ENCODE measurements at regions not wholly inside any gene's neighbourhood (a gene's known extent, or its start where the extent isn't known, plus 50 kb on each side); places are given as distances from the start of the nearest gene placed in this dataset.
A peak's percentile ranks its signal among the peaks of the same experiment; 100 is the strongest.

DNA sequence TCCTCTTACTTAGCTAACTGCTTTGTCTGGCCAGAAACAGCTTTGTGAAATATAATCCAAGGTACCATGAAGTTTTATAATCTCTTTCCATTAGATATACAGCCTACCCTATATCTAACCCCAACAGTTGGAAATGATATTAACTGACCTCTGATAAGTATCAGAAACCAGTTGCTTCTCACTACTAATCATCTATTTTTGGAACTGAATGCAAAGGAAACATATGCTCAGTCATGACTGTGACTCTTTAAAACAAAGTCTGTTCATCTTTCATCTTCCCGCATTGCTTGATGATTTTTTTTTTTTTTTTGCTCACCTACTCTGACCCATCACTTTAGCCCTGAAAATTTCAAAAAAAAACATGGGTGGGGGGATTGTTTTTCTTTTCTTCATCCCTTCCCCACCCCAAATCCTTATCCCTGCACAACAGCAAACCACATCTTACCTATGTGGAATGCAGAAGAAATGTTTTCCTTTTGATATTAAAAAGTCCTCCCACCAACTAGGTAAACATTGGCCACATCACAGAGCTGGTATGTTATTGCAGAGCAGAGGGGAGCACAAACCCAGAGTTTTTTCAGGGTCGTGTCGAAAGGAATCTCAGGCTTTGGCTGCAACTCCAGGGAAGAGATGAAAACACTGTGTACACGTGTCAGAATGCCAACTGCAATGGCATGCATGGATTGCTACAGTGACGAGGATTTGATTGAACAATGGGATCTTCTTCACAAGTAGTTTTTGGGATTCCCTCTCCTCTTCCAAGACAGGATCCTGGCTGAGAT is 137.3 kb downstream of the SLC30A10 start:
- no peaks in the 10 kb centered on the region for H4K20me1 ChIP-seq (ENCODE audit: insufficient read depth)
- H3K9ac ChIP-seq (ENCODE audit: low read length) = no peak overlapping the region
- no peaks in the 10 kb centered on the region for H3K9me3 ChIP-seq (ENCODE audit: control insufficient read depth in 1 of 2, insufficient read depth in 1 of 2, low read depth in 1 of 2, low read length in 2 of 2)
- intact Hi-C loops (cut with micrococcal nuclease) = no loop called here
- CTCF ChIA-PET = no interaction called here
- H3K36me3 ChIP-seq (ENCODE audit: control insufficient read depth in 1 of 2, insufficient read depth in 2 of 2, low read length in 2 of 2) = no peaks in the 10 kb centered on the region
- RAD21 ChIA-PET (ENCODE audit: low non-redundant PET in 1 of 2, low total read pairs in 2 of 2, uncharacterized antibody in 2 of 2, unreplicated experiment in 2 of 2) = no interaction called here
- H3K9me2 ChIP-seq (ENCODE audit: insufficient read depth) = no peaks in the 10 kb centered on the region
- no peak overlapping the region for H3K4me2 ChIP-seq (ENCODE audit: low read length)
- ATAC-seq (0 out of 2 replicates have a peak, but pooled peaks have one; percentile 25), DNase-seq (ENCODE audit: low read depth, low spot score) (no peak)
- peak overlapping the region; percentile 15; the same call in 1 of the 2 replicates for H3K27ac ChIP-seq (ENCODE audit: low read depth, low read length)
- POLR2A ChIA-PET = no interaction called here
- no peak overlapping the region for H3K4me3 ChIP-seq (replicated peaks in 1 of 2; ENCODE audit: low read depth in 1 of 2, low read length in 2 of 2)
- H2AFZ ChIP-seq (ENCODE audit: low read depth, low read length, poor library complexity, severe bottlenecking) = no peak overlapping the region
- no peaks in the 10 kb centered on the region for H3K27me3 ChIP-seq (ENCODE audit: insufficient read depth, low read length)
- H3K79me2 ChIP-seq (ENCODE audit: insufficient read depth, low read length) = no peaks in the 10 kb centered on the region
- TF ChIP-seq ELF1 (IDR thresholded peaks at IDR 0.05; ENCODE audit: borderline replicate concordance, low read depth) (no peak), TCF7L2 (IDR thresholded peaks at IDR 0.05; ENCODE audit: borderline replicate concordance, extremely low read depth, insufficient read depth, insufficient read length) (peak; percentile 76)
- TF ChIP-seq, protein P1, sequence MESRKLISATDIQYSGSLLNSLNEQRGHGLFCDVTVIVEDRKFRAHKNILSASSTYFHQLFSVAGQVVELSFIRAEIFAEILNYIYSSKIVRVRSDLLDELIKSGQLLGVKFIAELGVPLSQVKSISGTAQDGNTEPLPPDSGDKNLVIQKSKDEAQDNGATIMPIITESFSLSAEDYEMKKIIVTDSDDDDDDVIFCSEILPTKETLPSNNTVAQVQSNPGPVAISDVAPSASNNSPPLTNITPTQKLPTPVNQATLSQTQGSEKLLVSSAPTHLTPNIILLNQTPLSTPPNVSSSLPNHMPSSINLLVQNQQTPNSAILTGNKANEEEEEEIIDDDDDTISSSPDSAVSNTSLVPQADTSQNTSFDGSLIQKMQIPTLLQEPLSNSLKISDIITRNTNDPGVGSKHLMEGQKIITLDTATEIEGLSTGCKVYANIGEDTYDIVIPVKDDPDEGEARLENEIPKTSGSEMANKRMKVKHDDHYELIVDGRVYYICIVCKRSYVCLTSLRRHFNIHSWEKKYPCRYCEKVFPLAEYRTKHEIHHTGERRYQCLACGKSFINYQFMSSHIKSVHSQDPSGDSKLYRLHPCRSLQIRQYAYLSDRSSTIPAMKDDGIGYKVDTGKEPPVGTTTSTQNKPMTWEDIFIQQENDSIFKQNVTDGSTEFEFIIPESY (IDR thresholded peaks at IDR 0.05; ENCODE audit: extremely low read depth, insufficient replicate concordance, low read length) = no peak
- H3K4me1 ChIP-seq (ENCODE audit: control insufficient read depth in 1 of 2, insufficient read depth in 2 of 2, low read length in 2 of 2) = no peaks in the 10 kb centered on the region; a peak in 1 of 4 replicates
- no TSS peak for BruUV-seq (replicated peaks)

DNA sequence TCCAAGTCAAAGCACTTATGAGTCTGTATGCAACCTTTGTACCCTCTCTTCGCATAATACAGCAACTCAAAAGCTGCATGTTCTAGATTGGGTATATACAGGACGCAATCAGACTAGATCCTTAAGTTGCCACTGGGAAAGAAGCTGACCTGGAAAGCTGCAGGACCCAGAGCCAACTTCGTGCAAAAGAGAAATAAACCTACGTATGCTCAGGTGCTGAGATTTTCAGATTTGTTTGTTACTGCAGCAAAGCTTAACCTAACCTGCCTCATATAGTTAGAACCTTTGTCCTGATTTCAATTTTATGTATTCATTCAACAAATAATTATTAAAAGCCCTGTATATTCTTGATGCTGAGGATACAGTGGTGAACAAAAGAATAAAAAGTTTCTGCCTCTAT is 139.7 kb downstream of the SLC30A10 start:
- DNase-seq (ENCODE audit: low read depth, low spot score) (no peak), ATAC-seq (no peak)
- Histone ChIP-seq H3K9ac (ENCODE audit: low read length) (no peak overlapping the region), H3K9me2 (ENCODE audit: insufficient read depth) (no peaks in the 10 kb centered on the region), H3K27me3 (ENCODE audit: insufficient read depth, low read length) (no peaks in the 10 kb centered on the region), H3K79me2 (ENCODE audit: insufficient read depth, low read length) (no peaks in the 10 kb centered on the region), H2AFZ (ENCODE audit: low read depth, low read length, poor library complexity, severe bottlenecking) (no peak overlapping the region), H3K4me1 (ENCODE audit: control insufficient read depth in 1 of 2, insufficient read depth in 2 of 2, low read length in 2 of 2) (peaks cover 0 to 6% of the 10 kb centered on the region in 2 experiments; a peak in 2 of 4 replicates), H3K4me2 (ENCODE audit: low read length) (no peak overlapping the region), H3K4me3 (replicated peaks in 1 of 2; ENCODE audit: low read depth in 1 of 2, low read length in 2 of 2) (no peak overlapping the region), H3K36me3 (ENCODE audit: control insufficient read depth in 1 of 2, insufficient read depth in 2 of 2, low read length in 2 of 2) (no peaks in the 10 kb centered on the region), H4K20me1 (ENCODE audit: insufficient read depth) (no peaks in the 10 kb centered on the region), H3K27ac (ENCODE audit: low read depth, low read length) (no peak overlapping the region), H3K9me3 (ENCODE audit: control insufficient read depth in 1 of 2, insufficient read depth in 1 of 2, low read depth in 1 of 2, low read length in 2 of 2) (no peaks in the 10 kb centered on the region)
- RAD21 ChIA-PET (ENCODE audit: low non-redundant PET in 1 of 2, low total read pairs in 2 of 2, uncharacterized antibody in 2 of 2, unreplicated experiment in 2 of 2) = no interaction called here
- BruUV-seq (replicated peaks) = no TSS peak
- POLR2A ChIA-PET = no interaction called here
- intact Hi-C loops (cut with micrococcal nuclease) = no loop called here
- CTCF ChIA-PET = no interaction called here
- TF ChIP-seq POLR2AphosphoS5 (IDR thresholded peaks at IDR 0.05; ENCODE audit: low read depth, low read length) (no peak), EZH2phosphoT487 (IDR thresholded peaks at IDR 0.05; ENCODE audit: borderline replicate concordance) (no peak), TCF7L2 (IDR thresholded peaks at IDR 0.05; ENCODE audit: borderline replicate concordance, extremely low read depth, insufficient read depth, insufficient read length) (no peak), EZH2 (IDR thresholded peaks at IDR 0.05) (no peak), CEBPB (IDR thresholded peaks at IDR 0.05; ENCODE audit: low read depth) (no peak), CBX3 (IDR thresholded peaks at IDR 0.05; ENCODE audit: low read depth) (no peak), RAD21 (IDR thresholded peaks at IDR 0.05; ENCODE audit: low read depth) (no peak), ELF1 (IDR thresholded peaks at IDR 0.05; ENCODE audit: borderline replicate concordance, low read depth) (no peak)
- TF ChIP-seq, protein P2, sequence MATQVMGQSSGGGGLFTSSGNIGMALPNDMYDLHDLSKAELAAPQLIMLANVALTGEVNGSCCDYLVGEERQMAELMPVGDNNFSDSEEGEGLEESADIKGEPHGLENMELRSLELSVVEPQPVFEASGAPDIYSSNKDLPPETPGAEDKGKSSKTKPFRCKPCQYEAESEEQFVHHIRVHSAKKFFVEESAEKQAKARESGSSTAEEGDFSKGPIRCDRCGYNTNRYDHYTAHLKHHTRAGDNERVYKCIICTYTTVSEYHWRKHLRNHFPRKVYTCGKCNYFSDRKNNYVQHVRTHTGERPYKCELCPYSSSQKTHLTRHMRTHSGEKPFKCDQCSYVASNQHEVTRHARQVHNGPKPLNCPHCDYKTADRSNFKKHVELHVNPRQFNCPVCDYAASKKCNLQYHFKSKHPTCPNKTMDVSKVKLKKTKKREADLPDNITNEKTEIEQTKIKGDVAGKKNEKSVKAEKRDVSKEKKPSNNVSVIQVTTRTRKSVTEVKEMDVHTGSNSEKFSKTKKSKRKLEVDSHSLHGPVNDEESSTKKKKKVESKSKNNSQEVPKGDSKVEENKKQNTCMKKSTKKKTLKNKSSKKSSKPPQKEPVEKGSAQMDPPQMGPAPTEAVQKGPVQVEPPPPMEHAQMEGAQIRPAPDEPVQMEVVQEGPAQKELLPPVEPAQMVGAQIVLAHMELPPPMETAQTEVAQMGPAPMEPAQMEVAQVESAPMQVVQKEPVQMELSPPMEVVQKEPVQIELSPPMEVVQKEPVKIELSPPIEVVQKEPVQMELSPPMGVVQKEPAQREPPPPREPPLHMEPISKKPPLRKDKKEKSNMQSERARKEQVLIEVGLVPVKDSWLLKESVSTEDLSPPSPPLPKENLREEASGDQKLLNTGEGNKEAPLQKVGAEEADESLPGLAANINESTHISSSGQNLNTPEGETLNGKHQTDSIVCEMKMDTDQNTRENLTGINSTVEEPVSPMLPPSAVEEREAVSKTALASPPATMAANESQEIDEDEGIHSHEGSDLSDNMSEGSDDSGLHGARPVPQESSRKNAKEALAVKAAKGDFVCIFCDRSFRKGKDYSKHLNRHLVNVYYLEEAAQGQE (IDR thresholded peaks at IDR 0.05; ENCODE audit: low read depth) = no peak

All from HCT116 (cell line).